ENCODE measurements at regions not wholly inside any gene's neighbourhood (a gene's known extent, or its start where the extent isn't known, plus 50 kb on each side); places are given as distances from the start of the nearest gene placed in this dataset.

DNA sequence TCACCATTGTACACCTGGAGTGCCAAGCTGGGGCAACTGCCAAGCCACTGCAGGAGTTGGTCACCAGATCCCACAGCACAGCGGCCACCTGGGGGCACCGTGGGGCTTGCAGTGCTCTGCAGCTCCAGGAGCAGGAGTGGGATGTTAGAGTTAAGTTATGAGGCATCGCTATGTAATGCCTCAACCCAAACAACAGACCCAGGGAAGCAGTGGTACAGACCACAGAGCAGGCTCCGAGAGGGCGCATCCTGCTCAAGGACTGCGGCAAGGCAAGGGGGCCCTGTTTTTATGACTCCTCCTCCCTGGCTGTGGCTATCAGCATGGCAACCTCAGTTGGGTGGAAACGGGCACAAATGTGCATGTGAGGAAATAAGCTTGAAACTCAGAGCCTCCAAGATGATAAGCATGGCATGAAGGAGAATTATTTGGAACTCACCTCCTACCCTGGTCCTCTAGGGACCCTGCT, 63.1 kb downstream of the ARL6IP4 start:
- 0 out of 2 replicates have a peak, but pooled peaks cover 4% of the 10 kb centered on the region for H3F3A ChIP-seq (ENCODE audit: insufficient read depth, low read depth)
- intact Hi-C loops (cut with micrococcal nuclease; ENCODE audit: unreplicated experiment): loop anchor here (1.0 to 5.0 kb wide), 6 partner anchors 27 to 195 kb away; partner anchors contain the start of gene PITPNM2
- H3K9me3 ChIP-seq (ENCODE audit: insufficient read depth, low read depth): no peaks in the 10 kb centered on the region
- DNase-seq: peak; percentile 48 to 82
- BruUV-seq (replicated peaks): no TSS peak
- H3K27ac ChIP-seq: no peak overlapping the region
- H2AFZ ChIP-seq: no peak overlapping the region
- no peaks in the 10 kb centered on the region for H3K4me1 ChIP-seq (replicated peaks; ENCODE audit: insufficient read depth)
- no peak overlapping the region for H3K4me3 ChIP-seq
- no peaks in the 10 kb centered on the region for H3K27me3 ChIP-seq (ENCODE audit: insufficient read depth, low read depth)
- no peaks in the 10 kb centered on the region for H3K36me3 ChIP-seq (ENCODE audit: low read depth)
- CTCF ChIA-PET: interaction anchor here (1.1 to 2.7 kb wide), 4 partner anchors 12 to 194 kb away, joined by 3 to 15 read pairs (median 3); no protein-coding TSS in a partner anchor
- no peaks in the 10 kb centered on the region for H3K79me2 ChIP-seq (ENCODE audit: low read depth)
- H4K20me1 ChIP-seq (ENCODE audit: insufficient read depth): no peaks in the 10 kb centered on the region
- POLR2A ChIA-PET (ENCODE audit: unreplicated experiment): no interaction called here
- no peaks in the 10 kb centered on the region; the same call in 1 of the 2 replicates for H3K9me2 ChIP-seq (ENCODE audit: insufficient read depth)
- TF ChIP-seq EZH2 (IDR thresholded peaks at IDR 0.05; ENCODE audit: low read depth): no peak
- TF ChIP-seq, protein P1, sequence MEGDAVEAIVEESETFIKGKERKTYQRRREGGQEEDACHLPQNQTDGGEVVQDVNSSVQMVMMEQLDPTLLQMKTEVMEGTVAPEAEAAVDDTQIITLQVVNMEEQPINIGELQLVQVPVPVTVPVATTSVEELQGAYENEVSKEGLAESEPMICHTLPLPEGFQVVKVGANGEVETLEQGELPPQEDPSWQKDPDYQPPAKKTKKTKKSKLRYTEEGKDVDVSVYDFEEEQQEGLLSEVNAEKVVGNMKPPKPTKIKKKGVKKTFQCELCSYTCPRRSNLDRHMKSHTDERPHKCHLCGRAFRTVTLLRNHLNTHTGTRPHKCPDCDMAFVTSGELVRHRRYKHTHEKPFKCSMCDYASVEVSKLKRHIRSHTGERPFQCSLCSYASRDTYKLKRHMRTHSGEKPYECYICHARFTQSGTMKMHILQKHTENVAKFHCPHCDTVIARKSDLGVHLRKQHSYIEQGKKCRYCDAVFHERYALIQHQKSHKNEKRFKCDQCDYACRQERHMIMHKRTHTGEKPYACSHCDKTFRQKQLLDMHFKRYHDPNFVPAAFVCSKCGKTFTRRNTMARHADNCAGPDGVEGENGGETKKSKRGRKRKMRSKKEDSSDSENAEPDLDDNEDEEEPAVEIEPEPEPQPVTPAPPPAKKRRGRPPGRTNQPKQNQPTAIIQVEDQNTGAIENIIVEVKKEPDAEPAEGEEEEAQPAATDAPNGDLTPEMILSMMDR (conservative IDR thresholded peaks at IDR 0.05): peak; percentile 71
- H3K4me2 ChIP-seq: no peak overlapping the region

- intact Hi-C loops (cut with micrococcal nuclease; ENCODE audit: unreplicated experiment): loop anchor here (1.0 to 5.0 kb wide), 6 partner anchors 28 to 195 kb away; partner anchors contain the start of gene PITPNM2
- Histone ChIP-seq H4K20me1 (ENCODE audit: insufficient read depth) (no peaks in the 10 kb centered on the region), H3K9me3 (ENCODE audit: insufficient read depth, low read depth) (no peaks in the 10 kb centered on the region), H3K27ac (no peak overlapping the region), H3K4me2 (no peak overlapping the region), H3K27me3 (ENCODE audit: insufficient read depth, low read depth) (no peaks in the 10 kb centered on the region), H3F3A (ENCODE audit: insufficient read depth, low read depth) (0 out of 2 replicates have a peak, but pooled peaks cover 4% of the 10 kb centered on the region), H3K4me3 (no peak overlapping the region), H3K9me2 (ENCODE audit: insufficient read depth) (no peaks in the 10 kb centered on the region; the same call in 1 of the 2 replicates), H3K79me2 (ENCODE audit: low read depth) (no peaks in the 10 kb centered on the region), H3K4me1 (replicated peaks; ENCODE audit: insufficient read depth) (no peaks in the 10 kb centered on the region), H3K36me3 (ENCODE audit: low read depth) (no peaks in the 10 kb centered on the region), H2AFZ (no peak overlapping the region)
- CTCF ChIA-PET: interaction anchor here (0.5 to 2.7 kb wide), 5 partner anchors 64 to 195 kb away, joined by 3 to 15 read pairs (median 7); partner anchors contain the start of gene ABCB9
- POLR2A ChIA-PET (ENCODE audit: unreplicated experiment): no interaction called here
- BruUV-seq (replicated peaks): no TSS peak
- DNase-seq: no peak
- TF ChIP-seq EZH2 (IDR thresholded peaks at IDR 0.05; ENCODE audit: low read depth): no peak
- TF ChIP-seq, protein P1 (conservative IDR thresholded peaks at IDR 0.05): no peak
Observed at GRCh38 chr12:123042833-123043232, 62.4 kb downstream of the ARL6IP4 start.

DNA sequence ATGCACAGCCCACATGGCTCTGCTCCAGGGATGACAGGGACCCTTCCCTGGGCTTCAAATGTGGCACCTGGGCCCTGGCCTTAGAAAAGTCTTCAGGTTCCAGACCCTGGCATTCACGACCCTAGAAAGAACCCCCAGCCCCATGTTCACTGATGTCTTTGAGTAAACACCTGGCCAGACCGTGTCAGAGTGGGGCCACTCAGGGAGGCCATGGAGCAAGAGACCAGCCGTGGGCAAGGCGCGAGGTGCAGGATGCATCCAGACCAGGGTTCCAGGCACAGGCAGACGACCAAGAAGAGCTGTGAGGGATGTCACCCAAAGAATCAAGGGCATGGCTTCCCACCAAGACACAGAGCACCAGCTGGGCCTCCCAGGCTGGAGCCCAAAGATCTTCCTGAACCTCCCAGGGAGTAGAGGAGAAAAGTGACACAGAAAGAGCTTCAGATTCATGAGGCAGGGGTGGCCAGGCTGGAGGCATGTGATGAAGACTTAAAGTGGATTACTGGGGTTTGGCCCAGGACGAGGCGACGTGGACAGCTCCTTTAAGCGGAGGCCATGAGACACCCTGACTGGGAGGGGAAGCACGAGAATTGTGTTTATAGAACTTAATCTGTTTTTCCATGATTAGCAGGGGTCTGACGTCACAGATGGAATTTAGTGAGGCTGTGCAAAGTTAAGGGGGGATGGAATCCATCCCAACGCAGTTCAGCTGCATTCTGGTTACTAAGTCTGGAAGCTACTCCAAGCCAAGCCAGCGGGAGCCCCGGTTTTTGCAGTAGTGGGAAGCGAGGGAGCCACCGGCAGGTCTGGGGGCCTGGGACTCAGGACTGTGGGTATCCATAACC, 61.6 kb downstream of the ARL6IP4 start:
- Histone ChIP-seq H2AFZ (no peak overlapping the region), H4K20me1 (ENCODE audit: insufficient read depth) (no peaks in the 10 kb centered on the region), H3K9me3 (ENCODE audit: insufficient read depth, low read depth) (no peaks in the 10 kb centered on the region), H3K27me3 (ENCODE audit: insufficient read depth, low read depth) (no peaks in the 10 kb centered on the region), H3K9me2 (ENCODE audit: insufficient read depth) (no peaks in the 10 kb centered on the region; the same call in 1 of the 2 replicates), H3K27ac (no peak overlapping the region), H3K4me2 (no peak overlapping the region), H3K4me1 (replicated peaks; ENCODE audit: insufficient read depth) (no peaks in the 10 kb centered on the region), H3K4me3 (no peak overlapping the region), H3K36me3 (ENCODE audit: low read depth) (no peaks in the 10 kb centered on the region), H3F3A (ENCODE audit: insufficient read depth, low read depth) (0 out of 2 replicates have a peak, but pooled peaks cover 3% of the 10 kb centered on the region), H3K79me2 (ENCODE audit: low read depth) (no peaks in the 10 kb centered on the region)
- ChIA-PET CTCF (interaction anchor here (0.5 to 2.7 kb wide), 4 partner anchors 76 to 196 kb away, joined by 7 to 15 read pairs (median 10); partner anchors contain the start of gene ABCB9), POLR2A (ENCODE audit: unreplicated experiment) (no interaction called here)
- DNase-seq: no peak
- intact Hi-C loops (cut with micrococcal nuclease; ENCODE audit: unreplicated experiment): loop anchor here (2.0 to 5.0 kb wide), 3 partner anchors 29 to 140 kb away; no protein-coding TSS in a partner anchor
- no TSS peak for BruUV-seq (replicated peaks)
- TF ChIP-seq, protein P1 (conservative IDR thresholded peaks at IDR 0.05): no peak
- TF ChIP-seq EZH2 (IDR thresholded peaks at IDR 0.05; ENCODE audit: low read depth): no peak
